T-cell (primary cell): ENCODE measurements at regions not wholly inside any gene's neighbourhood (a gene's known extent, or its start where the extent isn't known, plus 50 kb on each side); places are given as distances from the start of the nearest gene placed in this dataset.
"Not testable (repeated sequence)": the region's sequence is repeated elsewhere in the genome, so short reads cannot be mapped to it uniquely, and the experiment has no call there.

Source experiments
- ATAC-seq, 4 experiments: fragments of 200-7000 bp in 3 of 4; fragments of 150-1000 bp in 1 of 4; cut with Tn5 transposase; replicated peaks in 1 of 4; 1 replicate in 3 of 4; 2 replicates in 1 of 4; pipeline ENCODE4 v1.10.0; 2021; ENCODE audit warnings: moderate library complexity in 3 of 4, mild to moderate bottlenecking in 2 of 4, moderate number of reproducible peaks in 1 of 4
- CTCF ChIA-PET, 2 donors: fragments of 300-600 bp; sonication (Branson Sonifier 250); formaldehyde crosslinking; loops; one replicate each; lab custom pipeline; 2022; ENCODE audit warnings: antibody characterized with exemption in 2 of 2; lab: Charles Lee
- POLR2A ChIA-PET, 2 donors: fragments of 300-600 bp; sonication (Branson Sonifier 250); formaldehyde crosslinking; loops; one replicate each; lab custom pipeline; 2022; ENCODE audit warnings: antibody characterized with exemption in 2 of 2; lab: Charles Lee
- DNase-seq, 35 experiments: peaks; one replicate each; pipeline versions ENCODE4 v3.0.0 to v3.0.0-alpha.2; 2013 to 2023
- H3K27ac ChIP-seq: one replicate; pipeline ENCODE4 v1.5.1; 2013; ENCODE audit warnings: low read length
- H3K27me3 ChIP-seq, 2 experiments: replicated peaks in 1 of 2; 1 replicate in 1 of 2; 2 replicates in 1 of 2; pipeline versions ENCODE4 v1.6.1 to v1.7.0; 2013; ENCODE audit warnings: low read length in 1 of 2, mixed read lengths in 1 of 2; ENCODE audit not compliant: control insufficient read depth in 2 of 2, insufficient read depth in 2 of 2; ENCODE audit errors: extremely low read depth in 1 of 2
- H3K36me3 ChIP-seq, 2 donors: 1 replicate in 1 of 2; 2 replicates in 1 of 2; pipeline versions ENCODE4 v1.6.1 to v1.7.0; 2013; ENCODE audit warnings: low read length in 1 of 2; ENCODE audit not compliant: control insufficient read depth in 2 of 2, insufficient read depth in 1 of 2; ENCODE audit errors: extremely low read depth in 1 of 2
- H3K4me1 ChIP-seq, 2 experiments: 1 replicate in 1 of 2; 2 replicates in 1 of 2; pipeline versions ENCODE4 v1.6.1 to v1.7.0; 2013; ENCODE audit warnings: low read length in 2 of 2, mixed read lengths in 1 of 2; ENCODE audit not compliant: insufficient read depth in 2 of 2, control insufficient read depth in 1 of 2; ENCODE audit errors: extremely low read depth in 1 of 2
- H3K4me3 ChIP-seq, 2 donors: 1 replicate in 1 of 2; 2 replicates in 1 of 2; pipeline versions ENCODE4 v1.5.1 to v1.7.0; 2013; ENCODE audit warnings: mild to moderate bottlenecking in 2 of 2, low read length in 1 of 2, moderate library complexity in 1 of 2; ENCODE audit not compliant: control insufficient read depth in 1 of 2; ENCODE audit errors: extremely low read depth in 1 of 2
- H3K9me3 ChIP-seq: 2 replicates; pipeline ENCODE4 v1.7.0; 2013
- H3K27ac Mint-ChIP-seq, 2 donors: one replicate each; pipeline ENCODE4 v1.8.0; 2020 to 2021; ENCODE audit warnings: mild to moderate bottlenecking in 2 of 2, mixed read lengths in 2 of 2
- H3K27me3 Mint-ChIP-seq, 2 donors: one replicate each; pipeline ENCODE4 v1.8.0; 2021 to 2022; ENCODE audit warnings: mixed read lengths in 2 of 2
- H3K36me3 Mint-ChIP-seq: one replicate; pipeline ENCODE4 v1.8.0; 2021; ENCODE audit warnings: mixed read lengths
- H3K4me1 Mint-ChIP-seq, 3 donors: one replicate each; pipeline ENCODE4 v1.8.0; 2020 to 2022; ENCODE audit warnings: mixed read lengths in 3 of 3, mild to moderate bottlenecking in 1 of 3
- H3K4me3 Mint-ChIP-seq, 3 donors: one replicate each; pipeline ENCODE4 v1.8.0; 2020 to 2022; ENCODE audit warnings: mild to moderate bottlenecking in 3 of 3, mixed read lengths in 3 of 3, moderate library complexity in 3 of 3
- H3K9me3 Mint-ChIP-seq, 3 donors: one replicate each; pipeline ENCODE4 v1.8.0; 2020 to 2022; ENCODE audit warnings: mixed read lengths in 3 of 3
- WGBS: methylation state at CpG from one replicate; pipeline ENCODE4 v1.1.5; 2013; ENCODE audit warnings: missing lambda C conversion rate; ENCODE audit not compliant: insufficient coverage; 5-methylcytosine and 5-hydroxymethylcytosine counted together

DNA sequence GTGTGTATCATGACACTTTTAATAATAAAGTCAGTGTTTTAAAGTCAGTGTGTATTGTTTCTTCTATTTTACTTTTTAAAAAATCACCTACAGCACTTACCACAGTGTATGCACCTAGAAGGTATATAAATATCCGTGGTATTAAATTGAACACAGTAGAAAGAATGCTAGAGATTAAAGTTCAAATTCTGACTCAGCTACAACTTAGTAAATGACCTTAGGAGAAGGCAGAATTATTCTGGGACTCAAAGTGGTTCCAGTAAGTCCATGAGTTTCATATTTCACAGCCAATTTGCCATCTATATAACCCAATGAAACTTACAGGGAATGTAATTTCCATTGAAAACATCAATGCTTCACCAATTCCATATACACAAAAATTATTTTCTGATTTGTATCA lies 52.7 kb upstream of the MAP4 start:
- no peak overlapping the region for H3K4me3 Mint-ChIP-seq
- H3K27ac Mint-ChIP-seq: no peak overlapping the region
- peaks cover 0 to 15% of the 10 kb centered on the region in 2 donors for H3K36me3 ChIP-seq
- H3K9me3 ChIP-seq: no peaks in the 10 kb centered on the region
- H3K36me3 Mint-ChIP-seq: peaks cover 13% of the 10 kb centered on the region
- H3K4me3 ChIP-seq: no peak overlapping the region
- no peak overlapping the region for H3K27ac ChIP-seq
- peaks cover 14 to 29% (median 22%) of the 10 kb centered on the region in 3 donors for H3K4me1 Mint-ChIP-seq
- no peaks in the 10 kb centered on the region for H3K27me3 Mint-ChIP-seq
- no CpG with 5 or more reads among the region's 1 CpG for WGBS
- H3K4me1 ChIP-seq: no peaks in the 10 kb centered on the region
- DNase-seq: no peak
- H3K27me3 ChIP-seq: no peaks in the 10 kb centered on the region
- POLR2A ChIA-PET: no interaction called here
- CTCF ChIA-PET: interaction anchor here in 1 of 2 donors (0.6 kb wide), 1 partner anchor 535 kb away, joined by 3 read pairs; no protein-coding TSS in a partner anchor
- ATAC-seq: no peak
- no peaks in the 10 kb centered on the region for H3K9me3 Mint-ChIP-seq

DNA sequence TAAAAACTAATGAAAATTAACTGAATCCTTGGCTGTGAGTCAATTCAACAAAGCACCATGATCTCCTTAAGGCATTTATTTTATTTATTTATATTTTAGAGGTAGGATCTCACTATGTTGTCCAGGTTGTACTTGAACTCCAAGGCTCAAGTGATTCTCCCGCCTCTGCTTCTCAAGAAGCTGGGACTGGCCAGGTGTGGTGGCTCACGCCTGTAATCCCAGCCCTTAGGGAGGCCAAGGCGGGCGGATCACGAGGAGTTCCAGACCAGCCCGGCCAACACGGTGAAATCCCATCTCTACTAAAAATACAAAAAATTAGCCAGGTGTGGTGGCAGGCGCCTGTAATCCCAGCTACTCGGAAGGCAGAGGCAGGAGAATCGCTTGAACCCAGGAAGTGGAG lies 52.1 kb upstream of the MAP4 start:
- H3K9me3 ChIP-seq, H3K27me3 Mint-ChIP-seq, ATAC-seq, H3K9me3 Mint-ChIP-seq, H3K4me3 Mint-ChIP-seq, H3K27ac Mint-ChIP-seq, H3K4me3 ChIP-seq, H3K4me1 ChIP-seq, H3K27me3 ChIP-seq, DNase-seq, H3K27ac ChIP-seq: not testable (repeated sequence)
- WGBS: no CpG with 5 or more reads among the region's 10 CpGs
- peaks cover 0 to 15% of the 10 kb centered on the region in 2 donors for H3K36me3 ChIP-seq
- CTCF ChIA-PET: interaction anchor here in 1 of 2 donors (0.6 kb wide), 1 partner anchor 534 kb away, joined by 3 read pairs; no protein-coding TSS in a partner anchor
- H3K36me3 Mint-ChIP-seq: peaks cover 16% of the 10 kb centered on the region
- POLR2A ChIA-PET: interaction anchor here (0.6 to 0.7 kb wide), 2 partner anchors 14 to 1529 kb away, joined by 3 to 8 read pairs; no protein-coding TSS in a partner anchor
- peaks cover 20 to 34% (median 22%) of the 10 kb centered on the region in 3 donors for H3K4me1 Mint-ChIP-seq

DNA sequence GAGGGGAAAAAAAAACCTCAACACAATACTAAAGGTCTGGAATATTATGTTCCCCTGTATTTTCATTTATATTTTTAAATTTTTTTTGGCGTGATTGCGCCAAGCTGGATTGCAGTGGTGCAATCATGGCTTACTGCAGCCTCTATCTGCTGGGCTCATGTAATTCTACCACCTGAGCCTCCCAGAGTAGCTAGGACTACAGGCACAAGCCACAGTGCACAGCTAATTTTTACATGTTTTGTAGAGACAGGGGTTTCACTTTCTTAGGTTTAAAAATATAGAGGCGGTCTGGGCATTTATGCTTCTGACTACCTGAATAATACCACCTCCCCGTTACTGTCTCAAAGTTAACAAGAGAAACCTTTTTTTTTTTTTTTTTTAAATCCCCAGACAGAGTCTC lies 51.1 kb upstream of the MAP4 start:
- Histone ChIP-seq H3K27me3 (no peaks in the 10 kb centered on the region), H3K4me1 (no peaks in the 10 kb centered on the region), H3K36me3 (peaks cover 0 to 15% of the 10 kb centered on the region in 2 donors), H3K9me3 (no peaks in the 10 kb centered on the region), H3K27ac (no peak overlapping the region), H3K4me3 (no peak overlapping the region)
- ATAC-seq (no peak), DNase-seq (no peak)
- ChIA-PET CTCF (interaction anchor here in 1 of 2 donors (0.6 kb wide), 1 partner anchor 87 kb away, joined by 4 read pairs; no protein-coding TSS in a partner anchor), POLR2A (no interaction called here)
- Mint-ChIP-seq H3K4me1 (peaks cover 21 to 33% (median 22%) of the 10 kb centered on the region in 3 donors), H3K36me3 (peaks cover 17% of the 10 kb centered on the region), H3K4me3 (no peak overlapping the region), H3K9me3 (no peaks in the 10 kb centered on the region), H3K27me3 (no peaks in the 10 kb centered on the region), H3K27ac (no peak overlapping the region)
- WGBS: no CpG with 5 or more reads among the region's 4 CpGs
